ENCODE measurements at regions not wholly inside any gene's neighbourhood (a gene's known extent, or its start where the extent isn't known, plus 50 kb on each side); places are given as distances from the start of the nearest gene placed in this dataset.

DNA sequence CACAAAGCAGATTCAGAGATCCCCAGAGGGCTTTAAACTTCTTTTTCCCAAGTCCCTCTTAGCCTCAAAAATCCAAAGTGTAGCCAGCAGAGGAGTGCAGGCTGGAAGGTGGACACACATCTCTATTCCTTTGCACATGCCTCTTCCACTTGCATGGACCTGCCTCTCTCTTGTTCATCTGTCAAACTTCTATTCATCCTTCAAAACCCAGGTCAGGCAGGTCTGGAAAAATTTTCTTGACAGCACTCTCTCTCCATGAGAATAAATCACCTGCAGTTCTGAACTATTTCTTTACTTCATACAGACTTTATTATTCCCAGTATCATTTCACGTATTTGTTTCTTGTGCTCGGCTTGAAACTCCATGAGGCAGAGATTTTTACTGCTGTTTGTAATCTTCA lies 127.5 kb downstream of the SS18 start:
- DNase-seq (ENCODE audit: low spot score): no peak

DNA sequence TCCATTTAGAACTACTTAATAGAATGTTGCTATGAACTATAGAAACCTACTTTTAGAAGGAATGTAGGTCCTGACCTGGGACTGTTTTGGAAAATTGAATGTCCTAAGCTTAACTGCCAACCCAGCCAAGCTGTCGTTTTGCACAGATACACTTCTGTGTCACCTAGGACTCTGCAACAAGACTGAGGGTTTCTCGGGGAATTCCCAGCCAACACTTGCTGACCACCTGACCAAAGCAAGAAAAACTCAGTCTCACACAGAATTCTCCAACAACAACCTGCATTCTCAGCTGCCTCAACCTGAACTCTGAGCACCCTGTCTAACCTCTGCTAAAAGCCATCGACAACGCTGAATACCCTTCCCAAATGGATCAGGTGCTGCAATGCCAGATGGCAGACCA lies 128.2 kb downstream of the SS18 start:
- DNase-seq (ENCODE audit: low spot score): no peak

DNA sequence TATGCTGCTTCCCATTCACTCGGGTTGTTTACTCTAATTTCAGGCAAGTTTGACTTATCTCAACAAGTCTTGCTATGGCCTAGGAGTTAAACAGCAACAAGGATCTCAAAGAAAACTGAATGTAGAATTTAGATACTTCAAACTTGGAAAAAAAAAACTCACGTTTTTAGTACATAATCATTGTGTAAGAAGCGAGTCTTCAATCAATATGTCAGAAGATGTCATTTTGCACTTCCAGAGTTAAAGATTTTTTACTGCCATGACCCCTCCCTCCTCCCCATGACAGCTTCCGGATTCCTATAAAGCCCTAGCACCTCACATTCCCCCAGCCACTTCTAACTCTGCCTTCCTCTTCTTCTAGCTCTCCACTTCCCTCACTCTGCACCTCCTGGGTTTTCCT lies 133.4 kb downstream of the SS18 start:
- DNase-seq (ENCODE audit: low spot score): no peak

DNA sequence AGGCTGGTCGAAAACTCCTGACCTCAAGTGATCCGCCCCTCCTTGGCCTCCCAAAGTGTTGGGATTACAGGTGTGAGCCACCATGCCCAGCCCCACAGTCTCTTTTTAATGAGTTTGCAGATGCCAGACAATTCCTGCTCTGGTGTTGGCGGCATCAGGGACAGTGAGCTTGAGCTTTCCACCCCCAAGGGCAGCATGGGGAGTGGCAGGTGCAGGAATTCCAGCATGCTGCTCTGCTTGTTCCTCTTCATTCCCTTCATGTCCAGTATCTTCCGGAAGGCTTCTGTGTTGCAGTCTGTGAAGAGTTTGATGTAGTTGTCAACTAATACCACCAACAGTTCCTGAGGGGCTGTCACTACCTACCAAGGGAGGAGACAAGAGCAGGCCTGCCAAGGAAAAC lies 137.3 kb downstream of the SS18 start:
- no peak for DNase-seq (ENCODE audit: low spot score)

DNA sequence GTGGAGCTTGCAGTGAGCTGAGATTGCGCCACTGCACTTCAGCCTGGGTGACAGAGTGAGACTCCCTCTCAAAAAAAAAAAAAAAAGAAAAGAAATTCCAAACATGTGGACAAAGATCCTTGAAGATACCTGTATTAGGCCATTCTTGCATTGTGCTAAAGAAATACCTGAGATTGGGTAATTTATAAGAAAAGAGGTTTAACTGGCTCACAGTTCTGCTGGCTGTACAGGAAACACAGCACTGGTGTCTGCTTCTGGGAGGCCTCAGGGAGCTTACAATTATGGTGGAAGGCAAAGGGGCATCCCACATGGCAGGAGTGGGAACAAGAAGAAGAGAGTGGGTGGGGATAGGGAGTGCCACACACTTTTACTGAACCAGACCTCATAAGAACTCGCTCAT lies 140.1 kb downstream of the SS18 start:
- DNase-seq (ENCODE audit: low spot score): no peak

DNA sequence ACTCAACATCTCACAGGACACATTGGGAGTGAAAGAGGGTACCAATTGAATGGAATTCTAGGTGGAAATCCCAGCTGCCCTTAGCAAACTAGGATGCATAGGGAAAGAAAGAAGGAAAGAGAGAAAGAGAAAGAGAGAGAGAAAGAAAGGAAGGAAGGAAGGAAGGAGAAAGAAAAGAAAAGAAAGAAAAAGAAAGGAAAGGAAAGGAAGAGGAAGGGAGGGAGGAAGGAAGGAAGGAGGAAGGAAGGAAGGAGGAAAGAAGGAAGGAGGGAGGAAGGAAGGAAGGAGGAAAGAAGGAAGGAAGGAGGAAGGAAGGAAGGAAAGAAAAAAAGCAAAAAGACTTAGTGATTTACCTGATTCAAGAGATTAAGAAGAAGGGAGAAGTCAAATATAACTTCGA lies 143.9 kb downstream of the SS18 start:
- no peak for DNase-seq (ENCODE audit: low spot score)

DNA sequence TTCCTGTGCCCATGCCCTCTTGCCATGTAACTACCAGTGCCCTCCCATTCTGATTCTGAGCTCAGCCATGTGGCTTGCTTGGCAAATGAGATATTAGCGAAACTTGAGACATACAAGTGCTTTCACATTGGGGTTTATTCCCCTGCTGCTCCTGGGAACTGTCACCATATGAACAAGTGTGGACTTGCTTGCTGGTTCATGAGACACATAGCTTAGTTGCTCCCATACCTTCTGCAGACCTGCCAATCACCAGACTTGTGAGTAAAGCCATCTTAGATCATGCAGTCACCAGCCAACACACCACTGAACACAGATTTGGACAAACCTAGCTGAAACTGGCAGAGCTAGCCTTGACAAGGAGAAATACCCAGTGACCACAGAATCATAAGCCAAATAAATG lies 155.1 kb downstream of the SS18 start:
- no peak for DNase-seq (ENCODE audit: low spot score)

DNA sequence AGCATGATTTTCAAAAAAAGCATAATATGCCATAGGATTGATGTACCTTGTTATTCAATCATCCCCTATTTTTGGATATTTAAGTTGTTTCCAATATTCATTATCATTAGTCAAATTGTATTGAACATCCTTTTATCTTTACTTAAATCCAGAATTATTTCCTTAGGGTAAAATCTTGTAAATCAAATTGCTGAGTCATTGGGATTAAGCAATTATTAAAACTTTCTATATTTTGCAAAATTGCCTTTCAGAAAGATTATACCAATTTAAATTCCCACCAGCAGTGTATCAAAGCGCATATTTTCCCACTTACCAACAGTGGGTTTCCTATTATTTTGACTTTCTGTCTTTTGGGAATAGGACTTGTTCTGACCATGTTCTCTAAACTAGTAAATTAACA lies 159.3 kb downstream of the SS18 start:
- no peak for DNase-seq (ENCODE audit: low spot score)

DNA sequence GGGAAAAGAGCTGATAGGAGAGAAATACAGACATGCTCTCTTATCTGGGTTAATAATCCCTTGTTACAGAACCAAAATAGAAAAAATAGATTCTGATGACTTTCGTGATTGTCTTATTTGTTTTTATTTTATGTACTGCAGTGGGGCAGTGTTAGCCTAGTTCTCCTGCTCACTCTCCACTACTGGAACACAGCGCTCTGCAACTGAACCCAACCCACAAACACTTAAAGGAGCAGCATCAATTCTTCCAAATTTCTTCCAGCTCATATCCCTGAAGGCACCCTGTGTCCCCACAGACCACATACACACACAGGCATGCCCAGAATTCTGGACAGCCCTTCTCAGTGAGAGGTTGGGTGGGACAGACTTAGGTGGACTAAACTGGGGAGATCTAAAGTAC lies 160.6 kb downstream of the SS18 start:
- no peak for DNase-seq (ENCODE audit: low spot score)

DNA sequence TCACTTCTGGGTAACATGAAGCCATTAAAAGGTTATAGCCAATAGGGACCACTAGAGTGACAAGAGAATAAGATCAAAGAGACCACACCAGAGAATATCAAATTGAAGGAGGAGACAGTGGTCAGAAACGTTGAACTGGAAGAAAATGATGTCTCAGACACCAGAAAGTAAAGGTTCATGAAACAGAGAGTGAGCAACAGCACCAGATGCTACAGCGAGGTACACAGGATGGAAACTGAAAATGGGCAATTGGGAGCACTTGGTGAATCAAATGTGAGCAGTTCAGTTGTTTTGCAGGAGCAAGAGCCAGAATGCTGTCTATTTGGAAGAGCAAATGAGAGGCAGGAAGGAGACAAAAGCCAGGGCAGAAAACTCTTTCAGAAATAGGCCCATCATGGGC lies 162.6 kb downstream of the SS18 start:
- no peak for DNase-seq (ENCODE audit: low spot score)

DNA sequence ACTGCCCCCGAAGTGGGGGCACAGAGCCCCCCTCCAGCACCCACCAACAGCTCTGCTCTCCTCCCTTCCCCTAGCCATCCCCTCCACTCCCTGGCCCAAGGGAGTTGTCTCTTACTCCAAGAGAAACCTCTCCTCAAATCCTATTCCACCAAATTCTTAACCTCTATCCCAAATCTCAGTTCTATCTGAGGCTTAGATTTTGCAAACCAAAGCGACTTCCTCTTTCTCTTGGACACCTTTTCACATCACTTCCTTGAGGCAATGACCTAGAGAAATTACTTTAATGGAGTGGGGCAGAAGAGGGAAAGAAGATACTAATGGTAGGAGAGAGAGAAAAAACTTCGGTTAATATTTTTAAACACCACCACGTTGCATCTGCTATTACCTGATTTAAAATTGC lies 167.2 kb downstream of the SS18 start:
- DNase-seq (ENCODE audit: low spot score): no peak

DNA sequence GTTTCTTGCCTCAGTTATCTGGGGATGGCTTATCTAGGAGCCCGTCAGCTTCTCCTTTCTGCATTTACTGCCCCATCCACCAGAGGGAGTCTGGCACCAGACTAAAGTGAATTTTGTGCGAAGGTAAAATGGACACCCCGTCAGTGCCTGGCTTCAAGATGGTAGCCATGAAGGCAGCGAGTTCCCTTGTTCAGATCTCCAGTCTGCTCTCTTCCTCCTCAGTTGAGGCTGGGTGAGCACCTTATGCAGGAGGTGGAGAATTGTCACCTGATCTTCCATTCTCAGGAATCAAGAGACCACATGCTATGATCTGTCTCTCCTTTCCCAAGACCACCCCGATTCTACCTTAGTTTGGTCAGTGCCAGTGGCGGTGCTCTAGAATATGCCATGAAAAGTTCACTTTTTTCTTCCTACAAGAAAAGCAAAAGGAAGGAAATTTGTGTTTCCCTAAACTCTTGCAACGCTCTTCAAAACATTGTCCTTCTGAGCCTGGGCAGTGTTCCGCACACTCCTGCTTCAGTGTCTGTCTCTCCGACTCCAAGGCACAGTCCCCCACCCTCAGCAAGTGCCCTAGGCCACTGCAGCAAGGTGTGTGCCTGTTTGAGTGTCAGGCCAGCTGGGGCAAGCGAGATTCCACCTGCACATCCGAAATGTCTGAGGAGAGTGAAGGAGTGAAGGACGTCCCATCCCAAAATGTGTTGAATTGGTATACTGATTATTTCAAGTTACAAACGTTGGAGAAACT lies 168.6 kb downstream of the SS18 start:
- peak; percentile 11 for DNase-seq (ENCODE audit: low spot score)

DNA sequence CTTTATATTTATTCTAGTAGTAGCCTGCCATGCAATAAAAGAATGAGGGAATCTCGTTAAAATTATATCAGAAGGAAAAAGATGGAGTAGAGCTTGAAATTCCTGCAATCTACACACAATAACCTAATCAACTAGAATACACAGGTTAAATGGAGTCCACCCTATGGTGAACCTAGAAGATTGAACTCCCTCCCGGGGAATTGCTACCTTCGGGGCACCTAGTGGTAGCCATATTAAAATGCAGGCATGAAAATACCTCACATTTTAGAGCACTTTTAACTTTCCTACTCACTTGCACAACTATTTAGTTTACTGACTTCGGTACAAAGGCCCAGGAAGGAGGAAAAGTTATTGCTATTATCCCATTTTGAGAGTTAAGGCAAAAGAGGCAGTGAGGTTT lies 174.5 kb downstream of the SS18 start:
- DNase-seq (ENCODE audit: low spot score): no peak

DNA sequence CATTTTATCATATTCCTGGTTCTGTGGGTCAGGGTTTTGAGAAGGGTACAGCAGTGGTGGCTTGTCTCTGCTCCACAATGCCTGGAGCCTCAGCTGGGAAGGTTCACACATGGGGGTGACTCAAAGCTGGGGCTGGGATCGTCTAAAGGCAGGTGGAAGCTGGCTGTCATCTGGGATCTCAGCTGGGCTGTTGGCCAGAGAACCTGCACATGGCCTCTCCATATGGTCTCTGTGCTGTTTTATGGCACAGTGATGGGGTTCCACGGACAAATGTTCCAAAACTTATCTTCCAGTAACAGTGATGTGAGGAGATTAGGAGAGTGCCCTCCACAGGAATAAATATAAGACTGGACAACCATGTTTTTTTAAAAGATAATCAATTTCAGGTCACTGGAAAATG lies 191.4 kb downstream of the SS18 start:
- no peak for DNase-seq (ENCODE audit: low spot score)

DNA sequence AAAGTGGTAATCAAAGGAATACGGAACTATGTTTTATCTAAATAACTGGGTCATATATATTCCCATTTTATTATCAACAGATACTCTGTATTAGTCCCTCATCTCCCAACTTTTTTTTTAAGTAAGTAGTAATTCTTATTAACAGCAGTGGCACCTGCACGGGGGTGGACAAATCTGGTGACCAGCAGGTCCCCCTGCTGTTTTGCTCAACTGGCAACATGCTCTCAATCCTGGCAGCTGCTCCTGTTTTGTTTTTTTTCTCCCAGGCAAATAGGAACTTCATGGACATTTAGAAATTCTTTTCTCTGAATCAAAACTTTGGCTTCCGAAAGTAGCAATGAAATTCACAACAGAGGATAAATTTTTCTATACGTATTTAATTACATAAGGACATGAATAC lies 193.5 kb downstream of the SS18 start:
- DNase-seq (ENCODE audit: low spot score): no peak

DNA sequence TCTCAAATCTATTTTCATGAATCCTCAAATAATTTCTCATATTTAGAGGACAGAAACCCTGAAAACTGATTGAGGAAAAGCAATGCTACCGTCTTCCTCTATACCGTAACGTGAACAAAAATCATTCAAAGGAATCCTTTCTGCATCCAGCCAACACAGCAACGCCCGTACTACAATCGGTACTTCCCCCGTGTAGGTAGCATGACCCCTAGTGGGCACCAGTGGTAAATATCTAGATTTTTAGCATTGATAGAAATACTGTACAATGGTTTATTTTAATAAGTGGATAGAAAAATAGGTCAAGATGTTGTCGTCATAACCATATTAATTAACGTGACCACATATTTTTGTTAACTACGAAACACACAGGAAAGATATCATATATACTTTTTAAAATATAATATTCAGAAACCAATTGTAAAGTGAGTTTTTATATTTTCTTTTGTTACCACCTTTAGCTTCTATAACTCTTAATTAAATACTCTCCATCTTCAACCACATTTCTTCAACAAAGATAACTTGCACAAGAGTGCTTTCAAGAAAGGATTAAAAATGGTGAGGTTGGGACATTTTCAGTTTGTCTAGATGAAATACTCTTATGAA lies 194.1 kb downstream of the SS18 start:
- peak; percentile 42 for DNase-seq (ENCODE audit: low spot score)

DNA sequence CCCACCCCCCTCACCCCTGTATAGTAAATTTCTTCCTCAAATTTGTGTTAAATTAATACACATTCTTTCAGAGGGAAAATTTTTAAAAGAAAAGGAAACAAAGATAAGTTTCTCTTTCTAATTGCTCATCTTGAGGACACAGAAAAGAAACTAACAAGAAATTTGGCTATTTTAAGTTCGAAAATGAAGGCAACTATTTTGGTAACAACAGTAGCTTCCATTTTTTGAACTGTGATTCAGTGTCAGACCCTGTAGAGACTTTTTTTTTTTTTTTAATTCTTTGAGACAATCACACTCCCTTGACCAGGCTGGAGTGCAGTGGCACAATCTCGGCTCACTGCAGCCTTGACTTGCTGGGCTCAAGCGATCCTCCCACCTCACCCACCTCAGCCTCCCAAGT lies 194.9 kb downstream of the SS18 start:
- DNase-seq (ENCODE audit: low spot score): no peak

DNA sequence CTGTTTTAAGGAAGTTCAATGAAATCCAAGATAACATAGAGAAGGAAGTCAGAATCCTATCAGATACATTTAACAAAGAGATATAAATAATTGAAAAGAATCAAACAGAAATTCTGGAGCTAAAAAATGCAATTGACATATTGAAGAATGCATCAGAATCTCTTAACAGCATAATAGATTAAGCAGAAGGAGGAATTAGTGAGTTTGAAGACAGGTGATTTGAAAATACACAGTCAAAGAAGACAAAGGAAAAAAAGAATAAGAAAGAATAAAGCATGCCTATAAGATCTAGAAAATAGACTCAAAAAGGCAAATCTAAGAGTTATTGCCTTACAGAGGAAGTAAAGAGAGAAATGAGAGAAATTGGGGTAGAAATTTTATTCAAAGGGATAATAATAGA lies 204.1 kb downstream of the SS18 start:
- no peak for DNase-seq (ENCODE audit: low spot score)

DNA sequence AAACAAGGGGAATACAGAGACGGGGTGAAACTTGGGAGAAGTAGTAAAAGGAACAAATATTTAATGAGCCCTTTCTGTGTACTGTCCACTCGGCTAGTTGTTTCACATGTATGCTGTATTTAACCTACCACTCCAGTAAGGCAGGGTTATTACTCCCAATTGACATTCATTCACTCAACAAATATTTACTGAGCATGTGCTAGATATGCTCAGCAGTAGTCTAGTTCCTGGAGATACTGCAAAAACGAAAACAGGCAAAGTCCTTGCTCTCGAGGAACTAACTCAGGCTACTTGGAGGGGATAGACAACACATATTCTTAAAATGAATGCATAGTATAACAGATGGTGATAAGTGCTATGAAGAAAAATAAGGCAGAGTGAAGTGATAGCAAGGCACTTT lies 207.3 kb downstream of the SS18 start:
- no peak for DNase-seq (ENCODE audit: low spot score)

DNA sequence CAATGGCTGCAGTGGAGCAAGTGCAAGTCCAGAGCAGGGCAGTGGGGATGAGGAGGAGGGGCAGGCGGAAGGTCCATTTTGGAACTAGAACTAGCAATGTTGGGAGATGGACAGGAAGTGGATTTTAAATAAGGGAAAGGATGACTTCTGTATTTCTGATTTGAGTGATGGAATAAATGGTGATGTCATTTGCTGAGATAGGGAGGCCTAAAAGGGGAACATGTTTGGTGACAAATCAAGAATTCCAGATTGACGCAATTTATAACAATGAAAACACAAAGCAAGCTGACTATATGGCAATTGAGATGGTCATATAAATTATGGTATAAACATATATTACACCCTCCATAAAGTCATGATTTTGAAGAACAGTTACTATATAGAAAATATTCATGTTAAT lies 209.3 kb downstream of the SS18 start:
- DNase-seq (ENCODE audit: low spot score): no peak

DNA sequence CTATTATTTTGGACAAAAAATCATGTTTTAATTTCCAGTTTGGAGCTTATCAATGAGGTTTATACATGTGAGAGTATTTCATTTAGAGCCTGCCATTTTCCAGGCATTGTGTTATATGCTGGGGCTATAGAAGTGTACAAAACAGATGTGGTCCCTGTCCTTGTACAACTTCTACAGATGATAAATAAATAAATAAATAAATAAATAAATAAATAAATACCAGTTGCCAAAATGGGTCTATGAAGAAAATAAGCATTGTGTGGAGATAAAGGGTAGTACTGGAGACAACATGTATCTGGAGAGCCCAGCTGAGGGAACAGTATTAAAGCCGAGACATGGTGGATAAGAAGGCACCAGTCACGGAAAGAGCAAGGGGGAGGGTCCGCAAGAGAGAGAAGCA lies 210.0 kb downstream of the SS18 start:
- DNase-seq (ENCODE audit: low spot score): no peak

DNA sequence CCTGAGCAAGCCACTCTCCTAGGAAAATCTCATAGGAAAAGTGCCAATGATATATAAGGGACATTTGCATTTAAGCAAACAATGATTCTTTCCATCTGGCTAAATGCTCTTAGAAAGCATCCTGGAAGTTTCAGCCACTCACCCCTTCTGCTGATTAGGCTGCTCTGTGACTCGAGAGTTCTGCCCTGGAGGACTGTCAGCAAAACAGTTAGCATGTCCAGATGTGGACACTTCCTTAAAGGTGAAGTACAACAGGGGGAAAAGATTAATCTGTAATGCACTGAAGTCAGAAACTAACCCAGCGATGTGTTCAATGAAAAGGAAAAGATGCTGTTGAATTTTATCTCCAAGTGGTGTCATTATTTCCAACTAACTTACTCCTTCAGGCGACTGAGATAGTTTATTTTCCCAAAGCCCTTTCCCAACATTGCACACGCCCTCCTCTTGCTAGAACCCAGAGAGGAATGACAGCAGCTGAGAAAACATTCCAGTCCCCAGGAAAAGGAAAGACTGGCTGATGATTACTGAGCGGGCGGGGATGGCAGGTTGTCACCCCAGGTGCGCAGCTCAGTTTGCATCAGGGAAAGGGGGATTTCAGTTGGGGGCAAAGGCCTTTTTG lies 214.0 kb downstream of the SS18 start:
- DNase-seq (ENCODE audit: low spot score): no peak

DNA sequence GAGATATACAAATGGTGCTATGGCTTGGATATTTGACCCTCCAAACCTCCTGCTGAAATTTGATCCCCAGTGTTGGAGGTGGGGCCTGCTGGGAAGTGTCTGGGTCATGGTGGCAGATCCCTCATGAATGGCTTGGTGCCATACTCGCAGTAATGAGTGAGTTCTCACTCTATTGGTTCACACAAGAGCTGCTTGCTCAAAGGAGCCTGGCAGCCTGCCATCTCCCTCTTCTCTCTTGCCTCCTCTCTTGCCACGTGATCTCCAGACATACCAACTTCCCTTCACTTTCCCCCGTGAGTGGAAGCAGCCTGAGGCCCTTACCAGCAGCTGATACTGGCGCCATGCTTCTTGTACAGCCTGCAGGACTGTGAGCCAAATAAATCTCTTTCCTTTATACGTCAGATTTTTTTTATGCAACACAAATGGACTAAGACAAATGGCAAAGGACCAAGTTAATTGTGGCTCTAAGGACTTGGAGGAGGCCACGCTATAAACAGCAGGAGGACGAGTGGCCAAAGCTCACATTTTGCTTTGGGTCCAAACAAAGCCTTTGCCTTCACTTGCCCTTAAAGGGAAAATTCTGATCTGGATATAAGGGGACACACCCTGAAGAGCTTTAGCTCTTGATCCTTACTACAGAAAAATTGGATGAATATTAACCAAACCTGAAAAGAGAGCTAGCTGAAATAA lies 214.7 kb downstream of the SS18 start:
- DNase-seq (ENCODE audit: low spot score): no peak
